ENCODE measurements at regions not wholly inside any gene's neighbourhood (a gene's known extent, or its start where the extent isn't known, plus 50 kb on each side); places are given as distances from the start of the nearest gene placed in this dataset.

GRCh38 chr2:126228531-126228930 lies 427.4 kb upstream of the GYPC start:
- FAIRE-seq (no peak), DNase-seq (no peak)
- Histone ChIP-seq H3K36me3 (ENCODE audit: control insufficient read depth in 2 of 3, insufficient read depth in 3 of 3, low read length in 3 of 3) (no peaks in the 10 kb centered on the region), H3K9me3 (ENCODE audit: control insufficient read depth in 2 of 3, insufficient read depth in 1 of 3, low read length in 3 of 3) (peaks cover 0 to 5% (median 0%) of the 10 kb centered on the region in 3 donors), H3K4me1 (ENCODE audit: control insufficient read depth in 2 of 3, insufficient read depth in 2 of 3, low read depth in 1 of 3, low read length in 3 of 3) (no peaks in the 10 kb centered on the region), H3K9ac (ENCODE audit: low read length in 3 of 3) (no peak overlapping the region), H3K4me3 (ENCODE audit: low read length in 3 of 3) (no peak overlapping the region), H3K27ac (ENCODE audit: low read depth in 2 of 2, low read length in 2 of 2) (no peak overlapping the region), H3K27me3 (ENCODE audit: control insufficient read depth, insufficient read depth, low read length) (no peaks in the 10 kb centered on the region)
- no peak for TF ChIP-seq CTCF (IDR thresholded peaks at IDR 0.05; ENCODE audit: borderline replicate concordance, extremely low read depth, insufficient read depth)
- intact Hi-C loops (cut with DNase I): no loop called here

- H3K4me3 ChIP-seq (ENCODE audit: low read length in 3 of 3): no peak overlapping the region
- TF ChIP-seq CTCF (IDR thresholded peaks at IDR 0.05; ENCODE audit: borderline replicate concordance, extremely low read depth, insufficient read depth): no peak
- FAIRE-seq (no peak), DNase-seq (no peak)
- H3K9me3 ChIP-seq (ENCODE audit: control insufficient read depth in 2 of 3, insufficient read depth in 1 of 3, low read length in 3 of 3): no peaks in the 10 kb centered on the region
- no peaks in the 10 kb centered on the region for H3K36me3 ChIP-seq (ENCODE audit: control insufficient read depth in 2 of 3, insufficient read depth in 3 of 3, low read length in 3 of 3)
- no peaks in the 10 kb centered on the region for H3K27me3 ChIP-seq (ENCODE audit: control insufficient read depth, insufficient read depth, low read length)
- no peaks in the 10 kb centered on the region for H3K4me1 ChIP-seq (ENCODE audit: control insufficient read depth in 2 of 3, insufficient read depth in 2 of 3, low read depth in 1 of 3, low read length in 3 of 3)
- no peak overlapping the region for H3K9ac ChIP-seq (ENCODE audit: low read length in 3 of 3)
- intact Hi-C loops (cut with DNase I): no loop called here
- H3K27ac ChIP-seq (ENCODE audit: low read depth in 2 of 2, low read length in 2 of 2): no peak overlapping the region
Observed at GRCh38 chr2:126238251-126238650, 417.7 kb upstream of the GYPC start.

GRCh38 chr2:126239320-126239955 lies 416.5 kb upstream of the GYPC start:
- no peak overlapping the region for H3K4me3 ChIP-seq (ENCODE audit: low read length in 3 of 3)
- no peaks in the 10 kb centered on the region for H3K27me3 ChIP-seq (ENCODE audit: control insufficient read depth, insufficient read depth, low read length)
- H3K36me3 ChIP-seq (ENCODE audit: control insufficient read depth in 2 of 3, insufficient read depth in 3 of 3, low read length in 3 of 3): no peaks in the 10 kb centered on the region
- H3K9ac ChIP-seq (ENCODE audit: low read length in 3 of 3): no peak overlapping the region
- no peaks in the 10 kb centered on the region for H3K9me3 ChIP-seq (ENCODE audit: control insufficient read depth in 2 of 3, insufficient read depth in 1 of 3, low read length in 3 of 3)
- no peak for TF ChIP-seq CTCF (IDR thresholded peaks at IDR 0.05; ENCODE audit: borderline replicate concordance, extremely low read depth, insufficient read depth)
- no peak for FAIRE-seq
- no peaks in the 10 kb centered on the region for H3K4me1 ChIP-seq (ENCODE audit: control insufficient read depth in 2 of 3, insufficient read depth in 2 of 3, low read depth in 1 of 3, low read length in 3 of 3)
- intact Hi-C loops (cut with DNase I): no loop called here
- DNase-seq: no peak
- H3K27ac ChIP-seq (ENCODE audit: low read depth in 2 of 2, low read length in 2 of 2): no peak overlapping the region

GRCh38 chr2:126241001-126241400 lies 415.0 kb upstream of the GYPC start:
- no peaks in the 10 kb centered on the region for H3K4me1 ChIP-seq (ENCODE audit: control insufficient read depth in 2 of 3, insufficient read depth in 2 of 3, low read depth in 1 of 3, low read length in 3 of 3)

More at GRCh38 chr2:126241001-126241400, 415.0 kb upstream of the GYPC start:
- no peak for TF ChIP-seq CTCF (IDR thresholded peaks at IDR 0.05; ENCODE audit: borderline replicate concordance, extremely low read depth, insufficient read depth)
- H3K9ac ChIP-seq (ENCODE audit: low read length in 3 of 3): no peak overlapping the region
- FAIRE-seq: no peak
- DNase-seq: no peak
- H3K36me3 ChIP-seq (ENCODE audit: control insufficient read depth in 2 of 3, insufficient read depth in 3 of 3, low read length in 3 of 3): no peaks in the 10 kb centered on the region
- no peak overlapping the region for H3K27ac ChIP-seq (ENCODE audit: low read depth in 2 of 2, low read length in 2 of 2)
- intact Hi-C loops (cut with DNase I): no loop called here
- no peak overlapping the region for H3K4me3 ChIP-seq (ENCODE audit: low read length in 3 of 3)
- no peaks in the 10 kb centered on the region for H3K27me3 ChIP-seq (ENCODE audit: control insufficient read depth, insufficient read depth, low read length)
- H3K9me3 ChIP-seq (ENCODE audit: control insufficient read depth in 2 of 3, insufficient read depth in 1 of 3, low read length in 3 of 3): no peaks in the 10 kb centered on the region
